ENCODE measurements at regions not wholly inside any gene's neighbourhood (a gene's known extent, or its start where the extent isn't known, plus 50 kb on each side); places are given as distances from the start of the nearest gene placed in this dataset.

GRCh38 chr12:132432721-132433577 lies 57.0 kb upstream of the FBRSL1 start:
- no peak for TF ChIP-seq ARNTL (CRISPR knock-in tag; IDR thresholded peaks at IDR 0.05; ENCODE audit: borderline replicate concordance, low read depth)
- no peak for TF ChIP-seq ZNF565 (CRISPR knock-in tag; conservative IDR thresholded peaks at IDR 0.05; ENCODE audit: low read depth)
- no peak for TF ChIP-seq PPARA (CRISPR knock-in tag; IDR thresholded peaks at IDR 0.05; ENCODE audit: borderline replicate concordance)
- TF ChIP-seq OSR1 (CRISPR knock-in tag; IDR thresholded peaks at IDR 0.05): no peak
- no peak for TF ChIP-seq CSRNP3 (CRISPR knock-in tag; IDR thresholded peaks at IDR 0.05)
- TF ChIP-seq ISL1 (CRISPR knock-in tag; IDR thresholded peaks at IDR 0.05): no peak
- no peak for TF ChIP-seq TCF4 (CRISPR knock-in tag; IDR thresholded peaks at IDR 0.05; ENCODE audit: borderline replicate concordance)
- TF ChIP-seq GLIS3 (CRISPR knock-in tag; IDR thresholded peaks at IDR 0.05): no peak
- ATAC-seq: no peak

GRCh38 chr12:132432126-132432705 lies 57.7 kb upstream of the FBRSL1 start:
- ATAC-seq: no peak
- TF ChIP-seq ZFP3 (CRISPR knock-in tag; IDR thresholded peaks at IDR 0.05): no peak
- no peak for TF ChIP-seq CSDC2 (CRISPR knock-in tag; IDR thresholded peaks at IDR 0.05)
- TF ChIP-seq POU6F1 (CRISPR knock-in tag; IDR thresholded peaks at IDR 0.05; ENCODE audit: borderline replicate concordance, low read depth): no peak
- TF ChIP-seq RARB (CRISPR knock-in tag; IDR thresholded peaks at IDR 0.05): no peak
- TF ChIP-seq OSR1 (CRISPR knock-in tag; IDR thresholded peaks at IDR 0.05): no peak
- TF ChIP-seq PATZ1 (CRISPR knock-in tag; IDR thresholded peaks at IDR 0.05; ENCODE audit: borderline replicate concordance): no peak
- no peak for TF ChIP-seq ZNF565 (CRISPR knock-in tag; conservative IDR thresholded peaks at IDR 0.05; ENCODE audit: low read depth)

GRCh38 chr12:132430838-132431774 lies 58.8 kb upstream of the FBRSL1 start:
- ATAC-seq: no peak
- TF ChIP-seq ZFP3 (CRISPR knock-in tag; IDR thresholded peaks at IDR 0.05) (no peak), ZNF70 (CRISPR knock-in tag; IDR thresholded peaks at IDR 0.05) (no peak), GLIS3 (CRISPR knock-in tag; IDR thresholded peaks at IDR 0.05) (no peak), CREB5 (CRISPR knock-in tag; IDR thresholded peaks at IDR 0.05; ENCODE audit: low read depth) (no peak), TSHZ2 (CRISPR knock-in tag; IDR thresholded peaks at IDR 0.05) (no peak), ZC3H10 (CRISPR knock-in tag; IDR thresholded peaks at IDR 0.05) (no peak), ZNF565 (CRISPR knock-in tag; conservative IDR thresholded peaks at IDR 0.05; ENCODE audit: low read depth) (no peak), POU6F1 (CRISPR knock-in tag; IDR thresholded peaks at IDR 0.05; ENCODE audit: borderline replicate concordance, low read depth) (no peak), PATZ1 (CRISPR knock-in tag; IDR thresholded peaks at IDR 0.05; ENCODE audit: borderline replicate concordance) (no peak)

Measured in SK-N-SH treated with all-trans-retinoic acid at 6 μM for 48 hours (cell line).